OCI-LY7 (cell line): ENCODE measurements at regions not wholly inside any gene's neighbourhood (a gene's known extent, or its start where the extent isn't known, plus 50 kb on each side); places are given as distances from the start of the nearest gene placed in this dataset.

ENCODE experiments used
- EZH2phosphoT487 ChIP-seq: fragments of 200-600 bp; sonication (generic); IDR thresholded peaks from 2 replicates; pipeline ENCODE4 v1.6.1; 2018; ENCODE audit warnings: low read depth, borderline replicate concordance, mild to moderate bottlenecking, mixed run types, antibody characterized with exemption, low read length, moderate library complexity, mixed read lengths
- TF ChIP-seq, protein P1 (sequence below): fragments of 200-600 bp; sonication (generic); conservative IDR thresholded peaks from 2 replicates; pipeline ENCODE4 v1.5.1; 2014; ENCODE audit warnings: mild to moderate bottlenecking, antibody characterized with exemption, low read length, moderate library complexity, mixed read lengths

DNA sequence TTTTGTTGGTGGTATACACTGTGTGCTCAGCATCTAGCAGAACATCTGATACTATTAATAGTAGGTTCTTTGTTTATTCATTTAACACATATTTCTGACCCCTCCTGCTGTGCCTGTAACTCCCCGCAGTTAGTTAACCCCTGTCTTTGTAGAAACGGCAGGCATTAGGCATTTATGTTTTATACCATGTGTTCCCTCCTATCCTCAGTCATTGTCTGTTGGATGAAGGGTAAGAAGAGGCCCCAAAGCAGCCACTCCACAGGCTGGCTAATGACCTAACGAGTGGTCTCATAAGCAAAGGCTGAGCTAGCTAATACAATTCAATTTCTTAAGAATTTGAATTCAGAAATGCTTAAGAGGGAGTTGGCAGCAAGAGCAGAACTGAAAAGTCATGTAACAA, 170.8 kb downstream of the TMX1 start:
- TF ChIP-seq, protein P1, sequence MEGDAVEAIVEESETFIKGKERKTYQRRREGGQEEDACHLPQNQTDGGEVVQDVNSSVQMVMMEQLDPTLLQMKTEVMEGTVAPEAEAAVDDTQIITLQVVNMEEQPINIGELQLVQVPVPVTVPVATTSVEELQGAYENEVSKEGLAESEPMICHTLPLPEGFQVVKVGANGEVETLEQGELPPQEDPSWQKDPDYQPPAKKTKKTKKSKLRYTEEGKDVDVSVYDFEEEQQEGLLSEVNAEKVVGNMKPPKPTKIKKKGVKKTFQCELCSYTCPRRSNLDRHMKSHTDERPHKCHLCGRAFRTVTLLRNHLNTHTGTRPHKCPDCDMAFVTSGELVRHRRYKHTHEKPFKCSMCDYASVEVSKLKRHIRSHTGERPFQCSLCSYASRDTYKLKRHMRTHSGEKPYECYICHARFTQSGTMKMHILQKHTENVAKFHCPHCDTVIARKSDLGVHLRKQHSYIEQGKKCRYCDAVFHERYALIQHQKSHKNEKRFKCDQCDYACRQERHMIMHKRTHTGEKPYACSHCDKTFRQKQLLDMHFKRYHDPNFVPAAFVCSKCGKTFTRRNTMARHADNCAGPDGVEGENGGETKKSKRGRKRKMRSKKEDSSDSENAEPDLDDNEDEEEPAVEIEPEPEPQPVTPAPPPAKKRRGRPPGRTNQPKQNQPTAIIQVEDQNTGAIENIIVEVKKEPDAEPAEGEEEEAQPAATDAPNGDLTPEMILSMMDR: no peak
- TF ChIP-seq EZH2phosphoT487: no peak
